OCI-LY1 (cell line): ENCODE measurements at regions not wholly inside any gene's neighbourhood (a gene's known extent, or its start where the extent isn't known, plus 50 kb on each side); places are given as distances from the start of the nearest gene placed in this dataset.

Experiments used
- H2AFZ ChIP-seq: fragments of 200-600 bp; sonication (generic), shearing (Covaris generic); 2 replicates; pipeline ENCODE4 v1.6.0; 2014; ENCODE audit warnings: antibody characterized with exemption, mild to moderate bottlenecking, low read length
- H3F3A ChIP-seq: fragments of 200-600 bp; sonication (generic), shearing (Covaris generic); 2 replicates; pipeline ENCODE4 v1.6.0; 2014; ENCODE audit warnings: mild to moderate bottlenecking, antibody characterized with exemption, low read length, moderate library complexity; ENCODE audit not compliant: insufficient read depth
- H3K27ac ChIP-seq: fragments of 200-600 bp; sonication (generic); 2 replicates; pipeline ENCODE4 v1.5.1; 2014; ENCODE audit warnings: low read length, mixed run types, mild to moderate bottlenecking, low read depth; ENCODE audit not compliant: poor library complexity, severe bottlenecking
- H3K27me3 ChIP-seq: fragments of 200-600 bp; sonication (generic); 2 replicates; pipeline ENCODE4 v1.6.0; 2014; ENCODE audit warnings: antibody characterized with exemption, mild to moderate bottlenecking, low read length, moderate library complexity; ENCODE audit not compliant: insufficient read depth
- H3K36me3 ChIP-seq: fragments of 200-600 bp; sonication (generic); 2 replicates; pipeline ENCODE4 v1.6.1; 2014; ENCODE audit warnings: mild to moderate bottlenecking, antibody characterized with exemption, low read length, moderate library complexity, mixed read lengths; ENCODE audit not compliant: insufficient read depth
- H3K4me1 ChIP-seq: fragments of 200-600 bp; sonication (generic); 2 replicates; pipeline ENCODE4 v1.5.1; 2014; ENCODE audit warnings: mild to moderate bottlenecking, low read length, moderate library complexity; ENCODE audit not compliant: insufficient read depth, severe bottlenecking
- H3K4me2 ChIP-seq: fragments of 200-600 bp; sonication (generic), shearing (Covaris generic); 2 replicates; pipeline ENCODE4 v1.6.1; 2014; ENCODE audit warnings: low read length
- H3K4me3 ChIP-seq: fragments of 200-600 bp; sonication (generic); 2 replicates; pipeline ENCODE4 v1.5.1; 2014; ENCODE audit warnings: low read length, low read depth, mild to moderate bottlenecking, mixed read lengths; ENCODE audit not compliant: poor library complexity, severe bottlenecking
- H3K79me2 ChIP-seq: fragments of 200-600 bp; shearing (Covaris generic); 2 replicates; pipeline ENCODE4 v1.6.1; 2016; ENCODE audit warnings: mixed run types, low read length, mixed read lengths; ENCODE audit not compliant: insufficient read depth
- H3K9ac ChIP-seq: fragments of 200-600 bp; sonication (generic), shearing (Covaris generic); 2 replicates; pipeline ENCODE4 v1.6.1; 2014; ENCODE audit warnings: mild to moderate bottlenecking, low read length, mixed read lengths
- H3K9me2 ChIP-seq: fragments of 200-600 bp; sonication (generic), shearing (Covaris generic); 2 replicates; pipeline ENCODE4 v1.6.1; 2014; ENCODE audit warnings: low read depth, mild to moderate bottlenecking, low read length, mixed read lengths
- H3K9me3 ChIP-seq: fragments of 200-600 bp; shearing (Covaris generic); 2 replicates; pipeline ENCODE4 v1.6.1; 2014; ENCODE audit warnings: low read length, mixed read lengths
- H4K20me1 ChIP-seq: fragments of 200-600 bp; sonication (generic), shearing (Covaris generic); 2 replicates; pipeline ENCODE4 v1.6.0; 2016; ENCODE audit warnings: mild to moderate bottlenecking, low read length; ENCODE audit not compliant: insufficient read depth
- EZH2 ChIP-seq: fragments of 200-600 bp; sonication (generic), shearing (Covaris generic); IDR thresholded peaks from 2 replicates; pipeline ENCODE4 v1.8.0; 2017; ENCODE audit warnings: borderline replicate concordance, mixed run types, mild to moderate bottlenecking, antibody characterized with exemption, low read length, moderate library complexity, mixed read lengths
- TF ChIP-seq, protein P1 (sequence below): fragments of 200-600 bp; sonication (generic), shearing (Covaris generic); IDR thresholded peaks from 2 replicates; pipeline ENCODE4 v1.5.1; 2017; ENCODE audit warnings: mild to moderate bottlenecking, antibody characterized with exemption, low read length, moderate library complexity, mixed read lengths

DNA sequence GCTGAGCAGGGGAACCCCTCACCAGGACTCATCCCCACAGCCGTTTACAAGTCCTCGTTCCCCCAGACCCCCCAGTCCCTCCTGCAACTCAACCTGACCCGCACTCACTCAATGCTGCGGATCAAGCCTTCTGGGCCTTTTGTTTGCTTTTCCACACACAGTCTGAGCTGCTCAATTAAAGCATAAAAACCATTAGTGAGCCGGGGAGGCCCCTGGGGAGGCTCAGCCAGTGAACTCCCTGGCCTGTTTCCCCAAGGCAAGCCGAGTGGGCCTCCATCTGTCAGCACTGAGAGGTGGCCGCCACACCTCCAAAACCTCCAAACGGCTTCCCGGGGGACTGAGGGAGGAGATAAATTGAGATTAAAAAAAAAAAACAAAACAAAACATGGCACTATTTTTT is 158.5 kb downstream of the SHOX start:
- H3K9ac ChIP-seq, result no peak overlapping the region
- H3K27ac ChIP-seq, result no peak overlapping the region
- H3K27me3 ChIP-seq, result no peaks in the 10 kb centered on the region
- no peak overlapping the region for H3K4me3 ChIP-seq
- no peaks in the 10 kb centered on the region for H3K9me2 ChIP-seq
- H4K20me1 ChIP-seq, result no peaks in the 10 kb centered on the region
- no peaks in the 10 kb centered on the region for H3K4me1 ChIP-seq
- H3K4me2 ChIP-seq, result no peak overlapping the region
- H3K36me3 ChIP-seq, result no peaks in the 10 kb centered on the region
- H3K9me3 ChIP-seq, result no peaks in the 10 kb centered on the region
- TF ChIP-seq EZH2, result no peak
- TF ChIP-seq, protein P1, sequence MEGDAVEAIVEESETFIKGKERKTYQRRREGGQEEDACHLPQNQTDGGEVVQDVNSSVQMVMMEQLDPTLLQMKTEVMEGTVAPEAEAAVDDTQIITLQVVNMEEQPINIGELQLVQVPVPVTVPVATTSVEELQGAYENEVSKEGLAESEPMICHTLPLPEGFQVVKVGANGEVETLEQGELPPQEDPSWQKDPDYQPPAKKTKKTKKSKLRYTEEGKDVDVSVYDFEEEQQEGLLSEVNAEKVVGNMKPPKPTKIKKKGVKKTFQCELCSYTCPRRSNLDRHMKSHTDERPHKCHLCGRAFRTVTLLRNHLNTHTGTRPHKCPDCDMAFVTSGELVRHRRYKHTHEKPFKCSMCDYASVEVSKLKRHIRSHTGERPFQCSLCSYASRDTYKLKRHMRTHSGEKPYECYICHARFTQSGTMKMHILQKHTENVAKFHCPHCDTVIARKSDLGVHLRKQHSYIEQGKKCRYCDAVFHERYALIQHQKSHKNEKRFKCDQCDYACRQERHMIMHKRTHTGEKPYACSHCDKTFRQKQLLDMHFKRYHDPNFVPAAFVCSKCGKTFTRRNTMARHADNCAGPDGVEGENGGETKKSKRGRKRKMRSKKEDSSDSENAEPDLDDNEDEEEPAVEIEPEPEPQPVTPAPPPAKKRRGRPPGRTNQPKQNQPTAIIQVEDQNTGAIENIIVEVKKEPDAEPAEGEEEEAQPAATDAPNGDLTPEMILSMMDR, result no peak
- no peaks in the 10 kb centered on the region for H3F3A ChIP-seq
- no peaks in the 10 kb centered on the region for H3K79me2 ChIP-seq
- H2AFZ ChIP-seq, result no peak overlapping the region

DNA sequence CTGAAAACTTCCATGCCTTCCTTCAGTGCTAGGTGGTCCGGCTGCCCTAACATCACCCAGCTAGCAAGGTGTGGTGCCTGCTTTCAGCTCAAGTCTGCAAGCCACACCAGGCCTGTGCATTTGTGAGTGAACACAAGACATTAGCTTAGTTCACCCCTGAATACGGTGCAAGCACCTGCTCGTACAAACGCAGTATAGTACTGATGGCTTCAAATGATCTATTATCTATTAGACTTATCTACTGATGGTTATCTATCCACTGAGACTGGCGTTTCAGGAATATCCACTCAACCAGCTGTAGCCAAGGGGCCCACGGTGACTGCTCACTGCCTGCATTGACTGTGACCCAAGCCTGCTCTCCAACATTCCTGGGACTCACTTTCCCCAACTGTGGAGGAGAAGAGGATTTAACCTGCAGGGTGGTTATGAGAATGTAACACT is 155.9 kb downstream of the SHOX start:
- Histone ChIP-seq H3K4me1 (no peaks in the 10 kb centered on the region), H3K9ac (no peak overlapping the region), H3K9me2 (no peaks in the 10 kb centered on the region), H3K79me2 (no peaks in the 10 kb centered on the region), H3F3A (no peaks in the 10 kb centered on the region), H3K4me3 (no peak overlapping the region), H4K20me1 (no peaks in the 10 kb centered on the region), H2AFZ (no peak overlapping the region), H3K36me3 (no peaks in the 10 kb centered on the region), H3K4me2 (no peak overlapping the region), H3K27me3 (no peaks in the 10 kb centered on the region), H3K27ac (no peak overlapping the region), H3K9me3 (no peaks in the 10 kb centered on the region)
- TF ChIP-seq, protein P1, result no peak
- no peak for TF ChIP-seq EZH2

DNA sequence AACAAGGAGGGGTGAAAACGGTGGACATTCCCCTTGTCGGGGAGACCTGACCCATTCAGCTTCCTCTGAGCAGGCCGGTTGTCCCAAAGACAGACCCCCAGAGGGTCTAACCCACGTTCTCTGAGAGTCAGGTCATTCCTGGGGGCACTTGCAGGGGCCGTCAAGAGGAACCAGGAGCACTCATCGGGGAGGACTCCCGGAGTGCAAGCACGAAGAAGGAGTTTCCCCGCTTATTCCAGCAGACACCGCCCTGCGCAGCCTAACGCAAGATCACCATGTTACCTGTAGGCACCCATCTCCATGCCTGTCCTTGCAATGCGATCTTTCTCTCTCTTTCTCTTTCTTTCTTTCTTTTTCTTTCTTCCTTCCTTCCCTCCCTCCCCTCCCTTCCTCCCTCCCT is 154.2 kb downstream of the SHOX start:
- H3K27me3 ChIP-seq, result no peaks in the 10 kb centered on the region
- no peak overlapping the region for H3K4me2 ChIP-seq
- H3K79me2 ChIP-seq, result no peaks in the 10 kb centered on the region
- TF ChIP-seq, protein P1, result no peak
- no peak for TF ChIP-seq EZH2
- H3K4me3 ChIP-seq, result no peak overlapping the region
- H3K9me3 ChIP-seq, result no peaks in the 10 kb centered on the region
- no peak overlapping the region for H3K9ac ChIP-seq
- no peak overlapping the region for H3K27ac ChIP-seq
- no peaks in the 10 kb centered on the region for H3K4me1 ChIP-seq
- H2AFZ ChIP-seq, result no peak overlapping the region
- H3F3A ChIP-seq, result no peaks in the 10 kb centered on the region
- no peaks in the 10 kb centered on the region for H3K9me2 ChIP-seq
- H4K20me1 ChIP-seq, result no peaks in the 10 kb centered on the region
- H3K36me3 ChIP-seq, result no peaks in the 10 kb centered on the region
